ENCODE measurements at regions not wholly inside any gene's neighbourhood (a gene's known extent, or its start where the extent isn't known, plus 50 kb on each side); places are given as distances from the start of the nearest gene placed in this dataset.

- TF ChIP-seq, protein P1, sequence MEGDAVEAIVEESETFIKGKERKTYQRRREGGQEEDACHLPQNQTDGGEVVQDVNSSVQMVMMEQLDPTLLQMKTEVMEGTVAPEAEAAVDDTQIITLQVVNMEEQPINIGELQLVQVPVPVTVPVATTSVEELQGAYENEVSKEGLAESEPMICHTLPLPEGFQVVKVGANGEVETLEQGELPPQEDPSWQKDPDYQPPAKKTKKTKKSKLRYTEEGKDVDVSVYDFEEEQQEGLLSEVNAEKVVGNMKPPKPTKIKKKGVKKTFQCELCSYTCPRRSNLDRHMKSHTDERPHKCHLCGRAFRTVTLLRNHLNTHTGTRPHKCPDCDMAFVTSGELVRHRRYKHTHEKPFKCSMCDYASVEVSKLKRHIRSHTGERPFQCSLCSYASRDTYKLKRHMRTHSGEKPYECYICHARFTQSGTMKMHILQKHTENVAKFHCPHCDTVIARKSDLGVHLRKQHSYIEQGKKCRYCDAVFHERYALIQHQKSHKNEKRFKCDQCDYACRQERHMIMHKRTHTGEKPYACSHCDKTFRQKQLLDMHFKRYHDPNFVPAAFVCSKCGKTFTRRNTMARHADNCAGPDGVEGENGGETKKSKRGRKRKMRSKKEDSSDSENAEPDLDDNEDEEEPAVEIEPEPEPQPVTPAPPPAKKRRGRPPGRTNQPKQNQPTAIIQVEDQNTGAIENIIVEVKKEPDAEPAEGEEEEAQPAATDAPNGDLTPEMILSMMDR (IDR thresholded peaks at IDR 0.05): no peak
- TF ChIP-seq POLR2AphosphoS5 (IDR thresholded peaks at IDR 0.05): no peak
- TF ChIP-seq EP300 (IDR thresholded peaks at IDR 0.05): no peak
Measured at GRCh38 chr13:40336228-40337221, 329.9 kb downstream of the FOXO1 start.
